ENCODE measurements at regions not wholly inside any gene's neighbourhood (a gene's known extent, or its start where the extent isn't known, plus 50 kb on each side); places are given as distances from the start of the nearest gene placed in this dataset.
"Not testable (repeated sequence)": the region's sequence is repeated elsewhere in the genome, so short reads cannot be mapped to it uniquely, and the experiment has no call there.

DNA sequence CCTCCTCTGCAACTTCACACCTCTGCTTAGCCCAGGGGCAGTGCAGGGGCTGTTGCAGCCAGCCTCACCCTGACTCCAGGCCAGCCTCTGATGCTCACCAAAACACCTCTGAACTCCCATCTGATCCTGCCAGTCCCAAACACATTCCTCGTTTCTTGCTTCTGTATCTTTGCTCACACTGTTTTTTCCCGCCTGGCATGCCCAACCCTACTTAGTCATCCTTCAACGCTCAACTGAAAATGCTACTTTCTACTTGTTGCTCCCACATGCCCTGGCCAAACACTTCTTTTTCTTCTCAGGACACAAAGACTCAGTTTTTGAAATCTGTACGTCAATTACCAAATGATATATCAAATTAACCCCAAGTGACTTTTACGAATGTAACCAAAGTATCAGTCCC is 140.8 kb upstream of the ZBED5 start:
- DNase-seq: no peak

DNA sequence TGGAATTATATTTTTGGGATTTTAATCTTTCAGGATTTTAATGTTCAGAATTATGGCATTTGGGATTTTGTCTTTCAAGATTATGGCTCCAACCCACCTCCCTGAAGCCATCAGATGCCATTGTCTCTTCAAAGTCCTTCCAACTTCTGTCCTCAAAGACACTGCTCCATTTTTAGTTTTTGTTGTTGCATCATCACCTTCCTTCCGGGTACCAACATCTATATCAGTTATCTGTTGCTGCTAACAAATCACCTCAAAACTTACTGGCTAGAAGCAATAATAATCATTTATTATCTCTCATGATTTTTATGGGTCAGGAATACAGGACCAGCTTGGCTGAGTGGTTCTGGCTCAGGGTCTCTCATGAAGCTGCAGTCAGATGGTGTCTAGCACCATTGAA is 138.8 kb upstream of the ZBED5 start:
- DNase-seq: no peak

DNA sequence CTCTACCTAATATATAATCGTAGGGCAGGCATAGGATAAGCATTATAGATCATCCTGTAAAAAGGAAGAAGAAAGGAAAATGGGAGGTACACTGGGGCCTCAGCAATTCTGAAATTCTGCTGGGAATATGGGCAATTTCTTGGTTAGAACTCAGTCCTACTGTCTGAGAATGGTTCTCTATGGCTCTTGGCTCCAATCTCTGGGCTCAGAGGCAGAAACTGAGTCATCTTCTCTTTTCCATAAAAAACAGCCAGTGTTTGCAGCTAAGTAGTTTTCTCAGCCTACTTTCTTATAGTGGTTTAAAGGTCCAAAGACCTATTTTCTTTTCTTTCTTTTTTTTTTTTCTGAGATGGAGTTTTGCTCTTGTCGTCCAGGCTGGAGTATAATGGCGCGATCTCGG is 135.8 kb upstream of the ZBED5 start:
- DNase-seq: no peak

DNA sequence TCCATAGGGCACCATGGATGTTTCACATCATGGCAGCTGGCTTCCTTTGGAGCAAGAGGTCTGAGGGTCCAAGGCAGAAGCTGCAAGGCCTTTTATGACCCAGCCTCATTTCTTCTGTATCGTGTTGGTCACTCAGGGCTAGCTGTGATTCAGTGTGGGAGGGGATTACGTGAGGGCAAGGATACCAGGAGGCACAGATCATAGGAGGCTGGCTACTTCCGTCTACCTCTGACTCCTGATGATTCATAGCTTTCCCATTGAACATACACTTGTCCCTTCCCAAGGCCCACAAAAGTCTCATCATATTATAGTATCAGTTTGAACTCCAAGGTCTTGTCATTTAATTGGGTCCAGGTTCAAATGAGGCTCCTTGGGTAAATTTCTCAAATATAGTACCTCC is 135.3 kb upstream of the ZBED5 start:
- no peak for DNase-seq

DNA sequence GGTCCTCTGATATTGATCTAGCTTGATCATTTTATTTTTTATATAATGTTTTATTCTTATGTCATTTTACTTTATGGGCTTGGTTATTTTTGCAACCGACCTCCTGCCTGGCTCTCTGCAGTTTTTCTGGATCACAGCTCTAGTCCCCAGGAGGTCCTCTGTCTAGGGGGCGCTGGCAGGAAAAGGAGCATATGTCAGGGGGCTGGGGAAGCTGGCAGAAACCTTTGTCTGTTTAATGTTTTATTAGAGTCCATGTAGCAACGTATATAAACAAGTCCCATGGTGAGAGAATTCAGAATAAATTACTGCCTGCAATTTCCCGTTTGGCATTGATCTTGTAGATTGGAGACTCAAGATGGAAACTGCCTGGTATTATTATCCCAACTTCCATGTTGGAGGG is 133.5 kb upstream of the ZBED5 start:
- DNase-seq: no peak

DNA sequence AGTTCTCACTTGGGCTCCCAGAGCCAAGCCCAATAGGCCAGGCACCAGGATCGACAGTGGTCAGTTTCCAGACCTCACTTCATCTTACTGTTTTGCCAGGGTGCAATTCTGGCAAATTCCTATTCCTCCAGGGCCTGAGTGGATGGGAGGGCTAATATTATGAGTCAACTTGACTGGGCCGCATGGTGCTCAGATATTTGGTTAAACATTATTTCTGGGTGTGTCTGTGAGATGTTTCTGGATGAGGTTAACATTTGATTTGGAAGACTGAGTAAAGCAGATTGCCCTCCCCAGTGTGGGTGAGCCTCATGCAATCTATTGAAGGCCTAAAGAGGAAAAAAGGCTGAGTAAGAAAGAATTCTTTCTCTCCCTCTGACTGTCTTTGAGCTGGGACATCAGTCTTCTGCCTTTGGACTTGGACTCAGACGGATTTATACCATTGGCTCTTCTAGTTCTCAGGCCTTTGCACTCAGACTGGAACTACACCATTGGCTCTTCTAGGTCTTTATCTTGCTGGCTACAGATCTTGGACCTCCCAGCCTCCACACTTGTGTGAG is 132.9 kb upstream of the ZBED5 start:
- DNase-seq: no peak

DNA sequence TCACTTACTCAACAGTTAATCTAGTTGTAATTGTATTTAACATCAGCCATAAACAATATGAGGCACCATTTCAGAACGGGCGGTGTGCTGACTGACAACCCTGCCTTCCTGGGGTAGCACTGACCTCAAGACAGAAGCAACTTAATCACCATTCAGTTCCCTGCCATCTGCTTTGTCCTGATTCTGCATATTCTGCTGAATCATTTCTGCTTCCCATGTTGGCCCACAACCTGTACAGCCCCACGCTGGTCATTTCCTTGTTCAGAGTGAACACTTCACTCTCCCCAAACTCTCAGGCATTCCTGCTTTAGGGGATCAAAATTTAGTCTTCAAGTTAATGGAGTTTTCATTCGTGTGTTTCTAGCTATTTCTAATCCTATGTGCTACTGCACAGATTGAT is 132.3 kb upstream of the ZBED5 start:
- no peak for DNase-seq

DNA sequence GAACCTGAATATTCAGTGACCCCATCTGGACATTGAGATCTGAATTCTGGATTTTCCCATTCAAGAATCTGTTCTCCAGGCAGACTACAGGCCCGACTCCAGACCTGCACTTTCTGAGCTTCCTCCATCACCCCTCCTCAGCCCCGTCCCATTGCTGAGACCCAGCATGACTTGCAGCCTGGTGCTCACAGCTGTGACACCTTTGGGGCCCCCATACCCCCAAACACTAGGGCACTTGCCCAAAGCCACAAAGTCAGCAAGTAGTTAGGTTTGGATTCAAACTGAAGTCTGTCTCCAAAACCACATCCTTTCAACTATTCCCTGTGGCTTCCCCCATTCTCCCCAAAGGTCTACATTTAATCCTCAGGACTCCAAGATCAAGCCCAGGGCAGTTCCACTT is 128.2 kb upstream of the ZBED5 start:
- DNase-seq: no peak

DNA sequence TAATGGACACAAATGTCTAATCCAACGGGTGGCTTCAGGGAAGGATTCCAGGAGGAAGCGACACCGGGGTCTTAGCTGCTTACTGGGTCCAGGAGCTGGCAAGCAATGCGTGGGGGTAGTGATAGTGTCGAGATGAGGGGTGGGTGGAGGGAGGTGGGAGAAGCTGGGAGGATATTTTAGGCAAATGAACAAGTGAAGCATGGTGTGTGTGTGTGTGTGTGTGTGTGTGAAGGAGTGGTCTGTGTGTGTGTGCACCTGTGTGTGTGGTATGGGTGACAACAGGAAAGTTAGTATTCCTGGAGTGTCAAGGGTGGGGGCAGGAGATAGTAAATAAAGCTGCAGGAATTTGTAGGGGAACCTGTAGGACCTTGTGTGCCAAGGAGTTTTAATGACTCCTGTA is 126.9 kb upstream of the ZBED5 start:
- no peak for DNase-seq

DNA sequence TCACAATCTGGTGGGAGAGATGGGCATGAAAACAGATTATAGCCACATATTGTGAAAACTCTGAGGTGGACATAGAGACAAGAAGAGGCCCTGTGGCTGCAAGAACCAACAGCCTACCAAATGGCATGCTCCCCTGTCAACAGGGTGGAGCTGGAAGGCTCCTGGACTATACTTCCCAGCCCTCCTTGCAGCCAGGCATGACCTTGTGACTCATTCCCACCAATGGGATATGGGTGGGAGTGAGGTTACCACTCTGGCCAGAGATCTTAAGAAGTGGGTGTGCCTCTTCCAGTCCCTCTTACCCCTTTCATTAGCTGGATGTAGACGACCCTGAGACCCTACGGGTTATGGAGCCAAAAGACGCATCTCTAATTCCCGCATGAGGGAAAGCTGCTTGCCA is 126.4 kb upstream of the ZBED5 start:
- no peak for DNase-seq

DNA sequence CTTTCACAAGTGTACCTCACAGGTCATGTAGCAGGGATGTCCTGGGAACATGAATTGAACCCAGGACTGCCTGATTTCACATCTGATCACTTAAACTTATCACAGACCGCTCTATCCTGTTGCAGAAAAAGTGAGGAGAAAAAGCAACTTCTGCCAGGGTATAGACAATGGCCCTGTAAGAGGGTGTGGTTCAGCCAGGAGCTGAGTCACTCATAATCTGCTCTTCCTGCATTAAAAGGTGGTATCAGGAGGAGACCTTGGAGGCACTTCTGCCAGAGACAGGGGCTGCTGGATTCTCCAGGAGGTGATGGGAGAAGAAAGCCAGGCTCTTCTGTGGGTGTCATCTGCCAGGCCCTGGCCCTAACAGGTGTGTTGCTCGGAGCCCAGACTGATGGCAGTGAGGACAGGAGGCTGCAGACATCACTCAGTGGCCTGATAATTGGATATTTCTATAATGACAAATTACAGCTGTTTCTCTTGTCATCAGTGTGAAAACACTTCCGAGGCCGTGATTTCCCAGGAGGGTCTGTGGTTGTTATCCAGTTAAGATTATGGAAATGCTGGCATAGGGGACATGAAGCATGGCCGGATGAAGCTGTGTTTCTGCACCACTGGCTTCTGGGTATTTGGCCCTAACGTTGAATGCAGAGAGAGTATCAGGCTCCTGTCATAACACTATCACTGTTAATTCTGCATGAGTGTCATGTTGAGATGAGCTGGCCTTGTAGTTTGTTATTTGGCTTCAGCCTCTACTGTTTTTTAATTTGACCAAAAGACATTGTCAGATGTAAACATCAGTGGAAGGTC is 125.1 kb upstream of the ZBED5 start:
- no peak for DNase-seq

DNA sequence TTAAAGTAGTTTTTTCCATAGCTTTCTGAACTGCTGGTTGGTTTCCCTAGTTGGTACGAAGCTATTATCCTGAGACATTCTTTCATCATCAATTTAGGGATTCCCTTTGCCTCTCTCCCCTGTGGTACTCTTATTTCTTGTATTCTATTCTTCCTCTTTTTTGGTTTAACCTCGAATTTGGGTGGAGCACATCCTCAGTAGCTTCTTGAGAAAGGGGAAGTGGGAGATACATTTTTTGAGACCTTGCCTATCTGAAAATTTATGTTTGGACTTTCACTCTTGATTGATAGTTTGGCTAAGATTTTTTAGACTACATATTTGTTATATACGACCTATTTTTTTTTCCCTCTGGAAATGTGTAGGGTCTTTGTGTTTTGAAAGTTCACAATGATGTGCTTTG is 121.7 kb upstream of the ZBED5 start:
- DNase-seq: no peak

DNA sequence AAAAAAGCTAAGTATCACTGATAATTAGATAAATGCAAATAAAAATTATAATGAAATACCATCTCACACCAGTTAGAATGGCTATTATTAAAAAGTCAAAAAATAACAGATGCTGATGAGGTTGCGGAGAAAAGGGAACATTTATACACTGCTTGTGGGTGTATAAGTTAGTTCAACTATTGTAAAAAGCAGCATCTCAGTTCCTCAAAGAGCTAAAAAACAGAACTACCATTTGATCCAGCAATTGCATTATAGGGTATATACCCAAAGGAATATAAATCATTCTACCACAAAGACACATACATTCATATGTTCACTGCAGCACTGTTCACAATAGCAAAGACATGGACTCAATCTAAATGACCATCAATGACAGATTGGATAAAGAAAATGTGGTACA is 120.3 kb upstream of the ZBED5 start:
- no peak for DNase-seq

DNA sequence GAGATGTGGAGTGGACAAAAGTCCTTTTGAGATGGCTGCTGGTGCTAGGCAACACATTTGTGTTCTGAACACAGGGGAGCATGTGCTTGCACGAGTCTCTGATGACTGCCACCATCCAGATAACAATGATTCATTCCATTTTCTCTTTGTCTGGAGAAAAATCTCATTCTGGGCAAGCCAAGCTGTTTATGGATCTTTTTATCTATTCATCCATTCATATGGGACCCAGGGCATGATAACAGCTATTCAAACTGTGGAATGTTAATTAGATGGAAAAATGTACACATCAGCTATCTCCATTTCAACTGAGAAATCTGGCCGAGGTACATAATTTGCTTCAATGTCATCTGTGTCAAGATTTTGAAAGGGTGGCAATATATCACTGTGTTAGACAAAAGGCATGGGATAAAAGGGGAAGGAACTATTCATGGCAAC is 117.5 kb upstream of the ZBED5 start:
- no peak for DNase-seq

DNA sequence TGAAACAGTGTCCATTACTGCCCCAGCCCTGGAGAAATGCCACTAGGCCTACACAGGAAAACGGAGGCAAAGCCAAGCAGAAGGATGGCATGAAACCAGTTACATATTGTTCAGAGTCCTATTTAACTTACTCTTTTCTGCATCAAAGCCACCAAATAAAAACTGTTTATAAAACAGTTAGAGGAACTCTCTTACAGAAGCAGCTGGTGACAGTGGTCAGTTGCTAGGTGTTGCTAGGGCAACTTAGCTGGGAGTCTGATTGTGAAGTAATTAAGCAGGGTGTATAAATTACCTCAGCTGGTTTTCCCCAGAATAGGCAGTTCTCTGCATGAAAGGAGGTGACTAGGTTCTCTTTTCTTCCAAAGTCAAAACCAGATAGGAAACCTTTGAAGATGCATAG is 115.6 kb upstream of the ZBED5 start:
- no peak for DNase-seq

DNA sequence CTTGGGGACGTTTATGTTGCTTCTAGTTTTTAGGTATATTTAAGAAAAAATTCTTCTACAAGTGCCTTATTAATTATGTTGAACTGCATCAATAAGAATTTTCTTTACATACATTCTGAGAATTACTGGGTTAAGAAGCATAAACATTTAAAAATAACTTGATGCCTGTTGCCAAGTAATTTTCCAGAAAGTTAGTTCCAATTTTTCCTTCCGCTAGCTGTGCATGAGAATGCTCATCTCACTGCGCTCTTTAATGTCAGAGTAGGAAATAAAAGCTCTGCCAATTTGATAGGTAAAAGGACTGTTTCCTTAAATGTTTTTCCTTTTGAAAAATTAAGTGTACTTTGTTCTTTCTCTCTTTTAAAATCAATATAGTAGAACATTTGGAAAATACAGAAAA is 113.1 kb upstream of the ZBED5 start:
- DNase-seq: no peak

DNA sequence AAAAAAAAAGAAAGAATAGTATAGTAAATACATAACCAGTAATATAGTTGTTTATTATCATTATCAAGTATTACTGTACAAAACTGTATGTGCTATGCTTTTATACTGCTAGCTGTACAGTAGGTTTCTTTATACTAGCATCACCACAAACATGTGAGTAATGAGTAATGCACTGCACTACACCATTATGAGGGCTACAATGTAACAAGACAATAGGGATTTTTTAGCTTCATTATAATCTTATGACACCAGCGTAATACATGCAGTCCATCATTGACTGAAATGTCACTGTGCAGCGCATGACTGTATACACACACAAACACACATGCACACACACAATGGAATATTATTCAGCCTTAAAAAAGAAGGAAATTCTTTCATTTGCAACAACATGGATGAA is 111.5 kb upstream of the ZBED5 start:
- no peak for DNase-seq

DNA sequence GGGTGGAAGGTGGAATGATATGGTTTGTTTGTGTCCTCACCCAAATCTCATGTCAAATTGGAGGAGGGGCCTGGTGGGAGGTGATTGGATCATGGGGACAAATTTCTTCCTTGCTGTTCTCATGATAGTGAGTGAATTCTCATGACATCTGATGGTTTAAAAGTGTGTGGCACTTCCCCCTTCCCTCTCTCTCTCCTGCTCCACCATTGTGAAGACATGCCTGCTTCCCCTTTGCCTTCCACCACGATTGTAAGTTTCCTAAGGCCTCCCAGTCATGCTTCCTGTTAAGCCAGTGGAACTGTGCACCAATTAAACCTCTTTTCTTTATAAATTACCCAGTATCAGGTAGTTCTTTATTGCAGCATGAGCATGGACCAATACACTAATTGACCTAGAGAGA is 99.0 kb upstream of the ZBED5 start:
- not testable (repeated sequence) for DNase-seq

DNA sequence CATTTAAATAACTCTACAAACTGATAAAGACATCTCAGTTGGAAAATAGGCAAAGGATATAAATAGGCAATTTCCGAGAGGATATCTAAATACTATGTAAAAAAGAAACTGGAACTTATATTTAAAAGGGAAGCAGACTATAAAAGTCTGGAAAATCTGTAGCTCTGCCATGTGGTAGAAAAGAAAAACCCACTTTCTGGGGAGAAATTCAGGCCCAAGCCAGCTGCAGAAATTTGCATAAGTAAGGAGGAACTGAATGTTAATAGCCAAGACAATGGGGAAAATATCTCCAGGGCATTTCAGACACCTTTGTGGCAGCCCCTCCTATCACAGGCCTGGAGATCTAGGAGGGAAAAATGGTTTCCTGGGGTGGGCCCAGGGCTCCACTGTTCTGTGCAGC is 97.8 kb upstream of the ZBED5 start:
- no peak for DNase-seq

DNA sequence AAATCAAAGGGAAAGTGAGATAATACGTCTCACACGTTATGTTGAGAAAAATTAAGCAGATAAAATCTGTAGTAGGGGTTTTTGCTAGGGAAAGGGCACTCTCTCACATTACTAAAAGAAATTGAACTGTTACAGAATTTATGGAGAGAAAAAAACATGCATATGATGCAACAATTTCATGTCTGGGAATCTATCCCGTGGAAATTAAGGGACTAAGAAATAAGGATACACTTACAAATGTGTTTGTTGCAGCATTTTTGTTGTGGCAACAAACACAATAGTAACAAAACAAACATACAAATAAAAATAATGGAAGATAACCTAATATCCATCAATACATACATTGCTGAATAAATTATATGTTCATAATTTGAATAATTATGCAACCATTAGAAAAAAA is 96.3 kb upstream of the ZBED5 start:
- no peak for DNase-seq

DNA sequence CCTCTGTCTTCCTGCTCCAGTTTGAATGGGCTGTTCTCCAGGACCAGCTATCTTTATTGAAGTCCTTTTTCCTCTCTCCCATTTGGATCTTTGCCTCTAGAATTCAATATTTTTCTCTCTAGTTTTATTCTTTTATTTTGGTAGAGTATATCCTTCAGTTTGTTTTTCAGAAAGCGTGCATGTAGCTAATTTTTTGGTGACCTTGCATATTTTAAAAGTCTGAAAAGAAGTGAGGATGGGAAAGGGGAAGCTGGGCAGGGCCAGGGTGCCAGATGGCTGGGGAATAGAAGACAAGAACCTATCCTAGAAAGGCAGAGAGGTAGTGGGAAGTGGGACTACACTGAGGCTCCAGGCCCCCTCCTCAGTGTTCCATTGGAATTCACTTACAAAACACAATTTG is 95.0 kb upstream of the ZBED5 start:
- DNase-seq: no peak

DNA sequence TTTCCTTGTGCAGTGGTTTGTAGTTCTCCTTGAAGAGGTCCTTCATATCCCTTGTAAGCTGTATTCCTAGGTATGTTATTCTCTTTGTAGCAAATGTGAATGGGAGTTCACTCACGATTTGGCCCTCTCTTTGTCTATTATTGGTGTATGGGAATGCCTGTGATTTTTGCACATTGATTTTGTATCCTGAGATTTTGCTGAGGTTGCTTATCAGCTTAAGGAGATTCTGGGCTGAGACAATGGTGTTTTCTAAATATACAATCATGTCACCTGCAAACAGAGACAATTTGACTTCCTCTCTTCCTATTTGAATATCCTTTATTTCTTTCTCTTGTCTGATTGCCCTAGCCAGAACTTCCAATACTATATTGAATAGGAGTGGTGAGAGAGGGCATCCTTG is 90.1 kb upstream of the ZBED5 start:
- not testable (repeated sequence) for DNase-seq

DNA sequence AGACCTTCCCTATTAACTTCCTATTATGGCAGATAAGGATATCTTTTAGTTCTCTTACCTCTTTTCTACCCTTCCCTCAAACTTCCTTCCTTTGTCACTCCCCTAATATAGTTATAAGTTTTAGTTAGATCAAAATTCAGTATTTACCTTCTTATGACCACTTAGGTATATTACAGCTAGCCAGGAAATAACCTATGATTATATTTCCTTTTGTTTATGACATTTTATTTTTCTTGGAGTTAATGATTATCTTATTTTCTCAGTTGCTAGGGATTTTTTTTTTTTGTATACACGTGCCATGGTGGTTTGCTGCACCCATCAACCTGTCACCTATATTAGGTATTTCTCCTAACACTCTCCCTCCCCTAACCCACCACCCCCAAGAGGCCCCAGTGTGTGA is 88.2 kb upstream of the ZBED5 start:
- DNase-seq: no peak

DNA sequence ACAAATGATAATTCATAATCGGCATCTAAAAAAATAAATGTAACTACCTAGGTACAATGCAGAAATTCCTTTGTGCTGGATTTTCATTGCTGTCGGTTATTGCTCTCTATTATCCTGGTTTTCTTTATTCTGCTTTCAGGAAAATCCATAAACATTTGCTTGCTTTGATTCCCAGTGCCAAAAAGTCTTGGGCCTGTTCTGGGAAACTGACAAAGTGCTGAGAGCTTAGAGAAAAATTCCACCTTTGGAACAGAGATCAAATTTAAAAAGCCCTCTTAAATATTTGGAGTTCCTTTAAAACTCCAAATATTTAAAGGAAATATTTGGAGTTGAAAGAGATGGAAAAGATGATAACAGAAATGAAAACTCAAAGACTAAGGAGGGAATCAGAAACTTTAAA is 87.3 kb upstream of the ZBED5 start:
- no peak for DNase-seq

DNA sequence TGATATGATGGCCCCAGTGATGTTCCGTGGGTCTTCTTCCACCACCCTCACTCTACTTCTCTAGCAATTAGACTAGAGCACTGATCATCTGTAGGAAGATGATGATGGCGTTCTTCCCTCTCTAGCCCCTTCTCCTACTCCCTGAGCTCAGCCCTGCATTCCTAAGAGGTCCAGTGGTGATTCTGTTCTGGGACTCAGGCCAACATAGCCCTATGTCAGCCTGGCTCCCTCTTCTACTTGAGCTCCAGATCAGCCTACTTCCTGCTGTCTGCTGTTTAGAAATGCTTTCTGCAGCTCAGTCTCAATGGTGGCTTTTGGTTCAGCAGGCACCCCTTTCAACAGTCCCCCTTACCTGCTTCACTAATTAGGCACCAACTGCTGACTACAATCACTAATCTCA is 86.1 kb upstream of the ZBED5 start:
- DNase-seq: no peak

All from NCI-H187 treated with DMSO at 0.1 percent for 48 hours (cell line).